SK-N-SH (cell line): ENCODE measurements at regions not wholly inside any gene's neighbourhood (a gene's known extent, or its start where the extent isn't known, plus 50 kb on each side); places are given as distances from the start of the nearest gene placed in this dataset.
"Not testable (repeated sequence)": the region's sequence is repeated elsewhere in the genome, so short reads cannot be mapped to it uniquely, and the experiment has no call there.

ENCODE experiments used
- CTCF ChIA-PET: fragments of 300-600, 350-600 bp; formaldehyde crosslinking; extraction: SDS; loops from one replicate; lab custom pipeline; 2021; lab: Yijun Ruan, JAX
- POLR2A ChIA-PET: fragments of 350-600 bp; sonication (Branson Sonifier 250); formaldehyde crosslinking; extraction: SDS; loops from one replicate; lab custom pipeline; 2020; ENCODE audit warnings: antibody characterized with exemption, inconsistent platforms; lab: Yijun Ruan, JAX
- DNase-seq: peaks from one replicate; pipeline ENCODE4 v3.0.0; 2012
- H2AFZ ChIP-seq: fragments of 200-600 bp; sonication (generic); 2 replicates; pipeline ENCODE4 v1.8.1; 2016; ENCODE audit warnings: antibody characterized with exemption, mild to moderate bottlenecking, low read depth
- H3F3A ChIP-seq: fragments of 200-600 bp; sonication (generic); replicated peaks from 2 replicates; pipeline ENCODE3; 2016; ENCODE audit warnings: antibody characterized with exemption, mild to moderate bottlenecking; ENCODE audit not compliant: insufficient read depth
- H3K27ac ChIP-seq, 2 experiments: fragments of 200-500 bp in 1 of 2; fragments of 200-600 bp in 1 of 2; sonication (Bioruptor generic) in 1 of 2; sonication (generic), shearing (Covaris generic) in 1 of 2; 2 replicates each; pipeline versions ENCODE4 v1.5.1 to v1.6.1; 2014 to 2016; ENCODE audit warnings: low read depth in 2 of 2, inconsistent platforms in 1 of 2, low read length in 1 of 2, mild to moderate bottlenecking in 1 of 2, mixed read lengths in 1 of 2
- H3K27me3 ChIP-seq: fragments of 200-600 bp; sonication (generic), shearing (Covaris generic); 2 replicates; pipeline ENCODE4 v1.6.1; 2016; ENCODE audit warnings: mixed run types; ENCODE audit not compliant: insufficient read depth
- H3K36me3 ChIP-seq, 2 experiments: fragments of 200-500 bp in 1 of 2; fragments of 200-600 bp in 1 of 2; sonication (Bioruptor generic) in 1 of 2; sonication (generic) in 1 of 2; replicated peaks in 1 of 2; 2 replicates each; pipeline versions ENCODE3 to v1.5.1; 2014 to 2016; ENCODE audit warnings: low read length in 1 of 2, mild to moderate bottlenecking in 1 of 2; ENCODE audit not compliant: insufficient read depth in 2 of 2, control insufficient read depth in 1 of 2
- H3K4me1 ChIP-seq, 2 experiments: fragments of 200-500 bp in 1 of 2; fragments of 200-600 bp in 1 of 2; sonication (Bioruptor generic) in 1 of 2; sonication (generic), shearing (Covaris generic) in 1 of 2; 2 replicates each; pipeline versions ENCODE4 v1.5.1 to v1.6.1; 2014 to 2016; ENCODE audit warnings: low read depth in 1 of 2, low read length in 1 of 2, mixed run types in 1 of 2; ENCODE audit not compliant: insufficient read depth in 2 of 2, control insufficient read depth in 1 of 2
- H3K4me2 ChIP-seq: fragments of 200-600 bp; sonication (generic), shearing (Covaris generic); 2 replicates; pipeline ENCODE4 v1.6.1; 2017; ENCODE audit warnings: mixed run types
- H3K4me3 ChIP-seq, 2 experiments: fragments of 200-500 bp in 1 of 2; fragments of 200-600 bp in 1 of 2; sonication (Bioruptor generic) in 1 of 2; sonication (generic), shearing (Covaris generic) in 1 of 2; 2 replicates each; pipeline versions ENCODE4 v1.5.1 to v1.8.1; 2014 to 2016; ENCODE audit warnings: low read depth in 2 of 2, inconsistent platforms in 1 of 2, low read length in 1 of 2, mild to moderate bottlenecking in 1 of 2, mixed read lengths in 1 of 2, moderate library complexity in 1 of 2
- H3K79me2 ChIP-seq: fragments of 200-600 bp; sonication (generic); 2 replicates; pipeline ENCODE4 v1.8.1; 2017; ENCODE audit warnings: mild to moderate bottlenecking; ENCODE audit not compliant: insufficient read depth
- H3K9ac ChIP-seq: fragments of 200-600 bp; sonication (generic); 2 replicates; pipeline ENCODE4 v1.6.1; 2017; ENCODE audit warnings: mixed run types
- H3K9me2 ChIP-seq: fragments of 200-600 bp; sonication (generic); 2 replicates; pipeline ENCODE4 v1.6.1; 2017; ENCODE audit warnings: mixed run types
- H3K9me3 ChIP-seq: fragments of 200-600 bp; sonication (generic); 2 replicates; pipeline ENCODE4 v1.6.1; 2017; ENCODE audit warnings: mixed run types, mild to moderate bottlenecking, moderate library complexity
- H4K20me1 ChIP-seq: fragments of 200-600 bp; sonication (generic); 2 replicates; pipeline ENCODE4 v1.6.1; 2017; ENCODE audit warnings: mild to moderate bottlenecking, mixed run types; ENCODE audit not compliant: insufficient read depth
- CTCF ChIP-seq: fragments of 200-600 bp; sonication (generic); IDR thresholded peaks from 2 replicates; pipeline ENCODE4 v1.6.1; 2017; ENCODE audit warnings: antibody characterized with exemption, mild to moderate bottlenecking, moderate library complexity
- EP300 ChIP-seq, 2 experiments: IDR thresholded peaks; 2 replicates each; pipeline versions ENCODE4 v1.4.0 to v1.6.1; 2012; ENCODE audit warnings: borderline replicate concordance in 1 of 2, low read depth in 1 of 2, low read length in 1 of 2
- FOXJ3 ChIP-seq: sonication (generic); formaldehyde crosslinking; IDR thresholded peaks from 2 replicates; pipeline ENCODE4 v1.5.1; 2020; ENCODE audit warnings: mild to moderate bottlenecking, missing genetic modification reagents
- FOXM1 ChIP-seq: IDR thresholded peaks from 2 replicates; pipeline ENCODE4 v1.4.0; 2012; ENCODE audit warnings: low read depth, mild to moderate bottlenecking
- GABPA ChIP-seq: IDR thresholded peaks from 2 replicates; pipeline ENCODE4 v1.4.0; 2012; ENCODE audit warnings: low read depth, mild to moderate bottlenecking
- GATA2 ChIP-seq: sonication (generic); formaldehyde crosslinking; IDR thresholded peaks from 2 replicates; pipeline ENCODE4 v1.5.0; 2020; ENCODE audit warnings: mild to moderate bottlenecking, missing genetic modification reagents
- IRF3 ChIP-seq: fragments of 150-350 bp; IDR thresholded peaks from 2 replicates; pipeline ENCODE4 v1.6.1; 2016; ENCODE audit warnings: mild to moderate bottlenecking, low read depth, low read length
- MEF2A ChIP-seq: IDR thresholded peaks from 2 replicates; pipeline ENCODE4 v1.4.0; 2012; ENCODE audit warnings: low read depth, borderline replicate concordance
- MXI1 ChIP-seq: IDR thresholded peaks from 2 replicates; pipeline ENCODE4 v1.6.1; 2012; ENCODE audit warnings: mild to moderate bottlenecking, low read depth, low read length, improper control_type of control experiment
- NRF1 ChIP-seq: IDR thresholded peaks from 2 replicates; pipeline ENCODE4 v1.6.1; 2012; ENCODE audit warnings: low read depth, mild to moderate bottlenecking, low read length
- RAD21 ChIP-seq: IDR thresholded peaks from 2 replicates; pipeline ENCODE4 v1.6.1; 2012; ENCODE audit warnings: mild to moderate bottlenecking, low read length
- REST ChIP-seq: IDR thresholded peaks from 2 replicates; pipeline ENCODE4 v1.6.1; 2012; ENCODE audit warnings: mild to moderate bottlenecking, low read depth, low read length, moderate library complexity
- RFX5 ChIP-seq: IDR thresholded peaks from 2 replicates; pipeline ENCODE4 v1.6.1; 2012; ENCODE audit warnings: mild to moderate bottlenecking, improper control_type of control experiment, low read length
- RXRA ChIP-seq: IDR thresholded peaks from 2 replicates; pipeline ENCODE4 v1.4.0; 2012; ENCODE audit warnings: low read depth, mild to moderate bottlenecking, borderline replicate concordance
- SMC3 ChIP-seq: IDR thresholded peaks from 2 replicates; pipeline ENCODE4 v1.6.1; 2012; ENCODE audit warnings: low read depth, low read length, improper control_type of control experiment
- TCF12 ChIP-seq: IDR thresholded peaks from 2 replicates; pipeline ENCODE4 v1.4.0; 2012
- TEAD4 ChIP-seq: IDR thresholded peaks from 2 replicates; pipeline ENCODE4 v1.4.0; 2012; ENCODE audit warnings: mild to moderate bottlenecking, borderline replicate concordance; ENCODE audit not compliant: insufficient read depth
- USF1 ChIP-seq: IDR thresholded peaks from 2 replicates; pipeline ENCODE4 v1.4.0; 2012; ENCODE audit warnings: low read depth, borderline replicate concordance
- YY1 ChIP-seq: IDR thresholded peaks from 2 replicates; pipeline ENCODE4 v1.4.0; 2012; ENCODE audit warnings: low read depth, mild to moderate bottlenecking
- WGBS: methylation state at CpG from one replicate; pipeline ENCODE4 v1.1.6; 2017; ENCODE audit warnings: low lambda C conversion rate; 5-methylcytosine and 5-hydroxymethylcytosine counted together

DNA sequence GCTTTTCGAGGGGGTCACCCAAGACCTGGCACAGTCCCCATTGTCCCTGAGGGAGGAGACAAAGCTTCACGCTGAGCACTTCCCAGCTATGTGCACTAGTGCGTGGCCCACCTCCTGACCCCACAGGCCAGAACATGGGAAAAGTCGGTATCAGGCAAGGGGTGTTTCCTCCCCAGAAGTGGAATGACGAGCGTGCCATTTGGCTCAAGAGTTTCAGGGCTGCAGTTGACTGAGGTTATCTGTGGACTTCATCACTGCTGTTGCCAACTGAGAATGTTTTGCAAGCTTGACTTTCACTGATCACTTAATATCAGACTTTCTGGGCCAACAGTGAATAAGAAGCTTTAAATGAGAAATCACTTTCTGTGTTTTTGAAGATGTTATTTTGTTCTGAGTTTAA lies 137.0 kb upstream of the AFDN start:
- Histone ChIP-seq H3F3A (no peaks in the 10 kb centered on the region), H3K4me1 (peaks cover 0 to 3% of the 10 kb centered on the region in 2 experiments; a peak in 1 of 4 replicates), H3K4me3 (no peak overlapping the region), H3K79me2 (no peaks in the 10 kb centered on the region), H3K36me3 (no peaks in the 10 kb centered on the region), H3K27ac (no peak overlapping the region), H3K27me3 (no peaks in the 10 kb centered on the region), H3K9me2 (no peaks in the 10 kb centered on the region), H2AFZ (no peak overlapping the region), H4K20me1 (no peaks in the 10 kb centered on the region), H3K4me2 (no peak overlapping the region), H3K9ac (no peak overlapping the region), H3K9me3 (peaks cover 5% of the 10 kb centered on the region; the same call in 1 of the 2 replicates)
- no peak for TF ChIP-seq SMC3
- no peak for TF ChIP-seq RFX5
- TF ChIP-seq NRF1: no peak
- no peak for TF ChIP-seq RAD21
- TF ChIP-seq FOXJ3 (CRISPR knock-in tag): no peak
- TF ChIP-seq MXI1: no peak
- no peak for TF ChIP-seq CTCF
- TF ChIP-seq USF1: no peak
- no peak for TF ChIP-seq IRF3
- TF ChIP-seq RXRA: no peak
- no peak for TF ChIP-seq YY1
- no peak for TF ChIP-seq REST
- no peak for TF ChIP-seq EP300 (IDR thresholded peaks at IDR 0.05; ENCODE audit: borderline replicate concordance in 1 of 2, low read depth in 1 of 2, low read length in 1 of 2)
- TF ChIP-seq FOXM1: no peak
- no peak for TF ChIP-seq TCF12
- no peak for TF ChIP-seq GABPA
- no peak for TF ChIP-seq GATA2
- no peak for TF ChIP-seq TEAD4
- TF ChIP-seq MEF2A: no peak
- no peak for DNase-seq
- ChIA-PET CTCF (no interaction called here), POLR2A (no interaction called here)
- 70% methylated on average over 3 of the region's 6 CpGs for WGBS

- WGBS: 52% methylated on average over 11 of the region's 14 CpGs
- H3K9me3 ChIP-seq, H3K4me1 ChIP-seq: not testable (repeated sequence)
These were observed 136.4 kb upstream of the AFDN start for GRCh38 chr6:167690167-167690922.

More at GRCh38 chr6:167690167-167690922, 136.4 kb upstream of the AFDN start:
- H3K9me2 ChIP-seq, H3K4me3 ChIP-seq, H3F3A ChIP-seq, H3K4me2 ChIP-seq, H3K9ac ChIP-seq, POLR2A ChIA-PET, H3K27ac ChIP-seq, H3K79me2 ChIP-seq, CTCF ChIA-PET, H3K36me3 ChIP-seq, DNase-seq, H3K27me3 ChIP-seq, H2AFZ ChIP-seq, H4K20me1 ChIP-seq: not testable (repeated sequence)
